Endothelial cell (in vitro differentiated cells): ENCODE measurements at regions not wholly inside any gene's neighbourhood (a gene's known extent, or its start where the extent isn't known, plus 50 kb on each side); places are given as distances from the start of the nearest gene placed in this dataset.

Experiments used
- DNase-seq: peaks from one replicate; pipeline ENCODE4 v3.0.0; 2021; ENCODE audit warnings: low spot score
- H3K27ac Mint-ChIP-seq: one replicate; pipeline ENCODE4 v1.8.0; 2021; ENCODE audit warnings: mixed read lengths, inconsistent platforms; ENCODE audit not compliant: unreplicated experiment
- H3K27me3 Mint-ChIP-seq: one replicate; pipeline ENCODE4 v1.8.0; 2021; ENCODE audit warnings: mild to moderate bottlenecking, moderate library complexity, mixed read lengths, inconsistent platforms; ENCODE audit not compliant: unreplicated experiment
- H3K36me3 Mint-ChIP-seq: one replicate; pipeline ENCODE4 v1.8.0; 2021; ENCODE audit warnings: mild to moderate bottlenecking, low read depth, mixed read lengths, inconsistent platforms; ENCODE audit not compliant: unreplicated experiment
- H3K4me1 Mint-ChIP-seq: one replicate; pipeline ENCODE4 v1.8.0; 2021; ENCODE audit warnings: mild to moderate bottlenecking, mixed read lengths, inconsistent platforms; ENCODE audit not compliant: unreplicated experiment
- H3K4me3 Mint-ChIP-seq: one replicate; pipeline ENCODE4 v1.8.0; 2021; ENCODE audit warnings: mild to moderate bottlenecking, mixed read lengths, inconsistent platforms; ENCODE audit not compliant: unreplicated experiment
- H3K9me3 Mint-ChIP-seq: one replicate; pipeline ENCODE4 v1.8.0; 2021; ENCODE audit warnings: mixed read lengths, inconsistent platforms; ENCODE audit not compliant: unreplicated experiment
- TF ChIP-seq, protein P1 (sequence below): fragments of 200-600 bp; sonication (generic); IDR thresholded peaks from one replicate; pipeline ENCODE4 v1.5.0; 2021; ENCODE audit warnings: antibody characterized with exemption; ENCODE audit not compliant: unreplicated experiment

DNA sequence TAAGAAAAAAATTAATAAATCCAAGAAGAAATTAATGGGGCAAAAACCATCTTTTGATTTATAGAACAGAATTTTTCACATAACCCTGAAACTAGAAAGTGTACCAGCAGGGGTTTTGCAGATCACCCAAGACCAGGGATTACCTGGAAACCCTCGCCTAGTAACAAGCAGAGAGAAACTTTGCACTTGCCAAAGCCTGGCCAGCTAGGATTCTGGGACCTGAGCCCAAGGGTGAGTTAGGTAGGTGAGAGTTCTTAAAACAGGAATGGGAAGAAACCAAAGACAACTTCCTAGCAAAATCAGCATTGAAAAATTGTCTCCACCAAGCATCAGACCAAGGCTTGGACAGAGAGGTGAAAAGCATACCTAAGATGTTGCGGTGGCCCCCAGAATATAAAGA, 247.0 kb upstream of the NBEA start:
- Mint-ChIP-seq H3K27ac (no peak overlapping the region), H3K27me3 (peaks cover 3% of the 10 kb centered on the region), H3K9me3 (no peaks in the 10 kb centered on the region), H3K4me3 (no peak overlapping the region), H3K4me1 (no peaks in the 10 kb centered on the region), H3K36me3 (no peaks in the 10 kb centered on the region)
- TF ChIP-seq, protein P1, sequence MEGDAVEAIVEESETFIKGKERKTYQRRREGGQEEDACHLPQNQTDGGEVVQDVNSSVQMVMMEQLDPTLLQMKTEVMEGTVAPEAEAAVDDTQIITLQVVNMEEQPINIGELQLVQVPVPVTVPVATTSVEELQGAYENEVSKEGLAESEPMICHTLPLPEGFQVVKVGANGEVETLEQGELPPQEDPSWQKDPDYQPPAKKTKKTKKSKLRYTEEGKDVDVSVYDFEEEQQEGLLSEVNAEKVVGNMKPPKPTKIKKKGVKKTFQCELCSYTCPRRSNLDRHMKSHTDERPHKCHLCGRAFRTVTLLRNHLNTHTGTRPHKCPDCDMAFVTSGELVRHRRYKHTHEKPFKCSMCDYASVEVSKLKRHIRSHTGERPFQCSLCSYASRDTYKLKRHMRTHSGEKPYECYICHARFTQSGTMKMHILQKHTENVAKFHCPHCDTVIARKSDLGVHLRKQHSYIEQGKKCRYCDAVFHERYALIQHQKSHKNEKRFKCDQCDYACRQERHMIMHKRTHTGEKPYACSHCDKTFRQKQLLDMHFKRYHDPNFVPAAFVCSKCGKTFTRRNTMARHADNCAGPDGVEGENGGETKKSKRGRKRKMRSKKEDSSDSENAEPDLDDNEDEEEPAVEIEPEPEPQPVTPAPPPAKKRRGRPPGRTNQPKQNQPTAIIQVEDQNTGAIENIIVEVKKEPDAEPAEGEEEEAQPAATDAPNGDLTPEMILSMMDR, result no peak
- no peak for DNase-seq

DNA sequence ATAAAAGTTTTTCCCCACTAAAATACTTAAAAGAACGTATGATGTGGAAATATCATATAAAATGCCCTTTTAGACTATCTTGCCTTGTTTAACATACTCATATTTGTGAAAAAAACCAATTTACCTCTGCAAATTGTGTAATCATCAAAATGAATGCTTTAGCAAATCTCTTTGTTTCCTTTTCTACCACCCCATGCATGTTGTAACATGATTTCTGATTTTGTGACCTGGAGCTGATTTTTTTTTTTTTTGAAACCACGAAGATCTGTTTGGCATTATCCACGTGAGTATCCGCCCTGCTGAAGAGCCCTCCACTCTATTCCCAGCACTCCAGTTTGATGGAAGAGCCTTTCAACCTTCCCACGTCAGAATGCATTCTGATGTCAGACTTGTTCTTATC, 245.8 kb upstream of the NBEA start:
- H3K4me3 Mint-ChIP-seq, result no peak overlapping the region
- no peaks in the 10 kb centered on the region for H3K36me3 Mint-ChIP-seq
- no peak for DNase-seq
- H3K4me1 Mint-ChIP-seq, result no peaks in the 10 kb centered on the region
- TF ChIP-seq, protein P1, result no peak
- no peak overlapping the region for H3K27ac Mint-ChIP-seq
- H3K27me3 Mint-ChIP-seq, result no peaks in the 10 kb centered on the region
- no peaks in the 10 kb centered on the region for H3K9me3 Mint-ChIP-seq

DNA sequence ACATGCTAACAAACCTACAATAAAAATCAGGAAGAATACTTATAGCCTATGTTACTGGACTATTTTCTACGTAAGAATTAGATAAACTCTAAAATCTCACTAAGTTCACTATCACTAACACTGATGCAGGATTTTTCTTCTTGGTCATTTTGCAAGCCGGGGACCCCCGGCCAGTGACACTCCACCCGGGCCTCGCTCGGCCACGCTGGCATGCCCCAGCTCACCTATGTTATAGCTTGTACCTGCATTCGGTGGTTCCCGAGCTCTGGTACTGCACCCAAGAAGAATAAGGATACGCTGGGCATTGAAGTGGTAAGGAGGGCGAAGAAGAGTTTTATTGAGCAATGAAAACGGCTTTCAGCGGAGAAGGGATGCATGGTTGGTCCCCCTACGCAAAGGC, 245.3 kb upstream of the NBEA start:
- H3K4me3 Mint-ChIP-seq, result no peak overlapping the region

DNA sequence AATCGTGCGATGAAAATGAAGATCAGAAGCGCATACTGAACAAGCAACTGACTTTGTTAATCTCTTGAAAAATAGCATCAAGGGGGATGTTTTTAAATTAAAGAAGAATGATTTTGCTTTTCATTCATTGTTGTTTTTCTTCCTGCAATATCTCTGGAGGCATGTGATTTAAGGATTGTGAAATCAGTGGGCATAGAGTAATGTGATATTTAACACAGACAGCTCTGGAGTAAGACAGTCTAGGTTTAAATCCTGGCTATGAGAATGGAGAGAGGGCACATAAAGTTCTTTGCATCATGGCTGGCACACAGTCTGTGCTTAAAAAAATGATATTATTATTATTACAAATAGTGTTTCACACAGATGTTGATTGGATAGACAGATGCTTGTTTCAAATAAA, 243.1 kb upstream of the NBEA start:
- H3K27ac Mint-ChIP-seq, result no peak overlapping the region

More for the DNA sequence above, 245.3 kb upstream of the NBEA start:
- no peaks in the 10 kb centered on the region for H3K36me3 Mint-ChIP-seq
- no peaks in the 10 kb centered on the region for H3K9me3 Mint-ChIP-seq
- H3K4me1 Mint-ChIP-seq, result no peaks in the 10 kb centered on the region
- DNase-seq, result no peak
- TF ChIP-seq, protein P1, result no peak
- no peak overlapping the region for H3K27ac Mint-ChIP-seq
- H3K27me3 Mint-ChIP-seq, result no peaks in the 10 kb centered on the region

DNA sequence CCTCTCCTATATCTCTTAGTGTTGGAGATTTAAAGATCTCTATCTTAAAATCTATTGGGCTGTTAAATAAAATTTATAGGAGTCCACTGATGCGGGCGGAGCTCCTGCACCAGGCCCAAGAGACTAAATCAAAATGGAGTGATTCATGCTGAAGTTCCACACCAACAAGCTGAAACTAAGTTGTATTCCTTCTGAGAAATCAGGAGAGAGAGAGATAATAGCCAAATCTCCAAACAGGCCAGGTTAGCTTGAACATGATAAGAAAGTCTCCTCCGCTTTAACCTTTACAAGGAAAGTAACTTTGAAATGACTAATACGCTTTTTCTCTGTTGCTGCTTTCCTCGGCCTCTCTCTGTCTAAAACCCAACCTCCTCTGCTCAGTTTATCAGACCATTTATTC, 241.9 kb upstream of the NBEA start:
- TF ChIP-seq, protein P1, result no peak
- Mint-ChIP-seq H3K4me1 (no peaks in the 10 kb centered on the region), H3K27me3 (peaks cover 1% of the 10 kb centered on the region), H3K4me3 (no peak overlapping the region), H3K27ac (no peak overlapping the region), H3K9me3 (no peaks in the 10 kb centered on the region), H3K36me3 (no peaks in the 10 kb centered on the region)
- no peak for DNase-seq

More for the DNA sequence above, 243.1 kb upstream of the NBEA start:
- no peaks in the 10 kb centered on the region for H3K36me3 Mint-ChIP-seq
- TF ChIP-seq, protein P1, result no peak
- H3K27me3 Mint-ChIP-seq, result no peaks in the 10 kb centered on the region
- no peak for DNase-seq
- no peaks in the 10 kb centered on the region for H3K4me1 Mint-ChIP-seq
- no peak overlapping the region for H3K4me3 Mint-ChIP-seq
- no peaks in the 10 kb centered on the region for H3K9me3 Mint-ChIP-seq
